GM12892 (cell line): ENCODE measurements at regions not wholly inside any gene's neighbourhood (a gene's known extent, or its start where the extent isn't known, plus 50 kb on each side); places are given as distances from the start of the nearest gene placed in this dataset.
"Not testable (repeated sequence)": the region's sequence is repeated elsewhere in the genome, so short reads cannot be mapped to it uniquely, and the experiment has no call there.

Source experiments
- DNase-seq: peaks from one replicate; pipeline ENCODE4 v3.0.0; 2011; ENCODE audit not compliant: insufficient read length
- FAIRE-seq: peaks from 2 replicates; lab custom pipeline; 2011; peaks lifted over from hg19 to GRCh38; lab: Jason Lieb, UNC
- POLR2A ChIP-seq: IDR thresholded peaks from 2 replicates; pipeline ENCODE4 v1.6.1; 2011; ENCODE audit warnings: low read depth, low read length, control low read depth
- POLR2AphosphoS5 ChIP-seq: IDR thresholded peaks from 2 replicates; pipeline ENCODE4 v1.6.1; 2011; ENCODE audit warnings: low read depth, low read length, control low read depth
- TAF1 ChIP-seq: IDR thresholded peaks from 2 replicates; pipeline ENCODE4 v1.6.1; 2011; ENCODE audit warnings: low read depth, mild to moderate bottlenecking, control low read depth, low read length, borderline replicate concordance

DNA sequence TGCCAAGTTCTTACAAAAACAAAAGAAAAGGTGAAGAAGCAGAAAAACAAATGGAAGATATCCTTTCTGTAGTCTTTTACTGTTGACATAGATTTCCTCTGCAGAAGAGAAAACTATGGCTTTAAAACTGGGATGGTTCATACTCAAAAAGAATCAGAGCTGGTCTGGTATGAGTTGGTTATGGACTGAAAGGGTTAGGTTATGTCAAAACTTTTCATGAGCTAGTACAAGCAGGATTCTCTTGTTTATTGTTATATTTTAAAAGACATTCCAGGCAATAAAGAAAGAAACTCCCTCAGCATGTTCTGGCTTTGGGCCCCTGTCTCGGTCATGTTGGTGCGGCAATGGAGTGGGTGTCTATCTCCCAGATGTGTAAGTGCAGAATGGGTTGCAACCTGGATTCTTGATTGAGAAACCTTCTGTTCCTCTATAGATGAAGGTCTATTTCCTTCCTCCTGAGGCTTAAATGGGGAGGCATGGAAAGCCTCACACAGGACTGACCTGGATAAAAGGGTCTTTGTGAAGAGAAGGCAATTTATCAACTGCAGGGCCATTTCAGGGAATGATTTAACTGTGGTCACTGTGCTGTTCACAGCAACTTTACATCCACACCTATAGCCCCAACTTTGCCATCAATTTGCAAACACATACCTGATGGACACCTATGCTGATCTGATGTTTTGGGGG lies 209.6 kb upstream of the TNC start:
- FAIRE-seq (no peak), DNase-seq (no peak)
- TF ChIP-seq POLR2A (no peak), TAF1 (no peak), POLR2AphosphoS5 (no peak)

DNA sequence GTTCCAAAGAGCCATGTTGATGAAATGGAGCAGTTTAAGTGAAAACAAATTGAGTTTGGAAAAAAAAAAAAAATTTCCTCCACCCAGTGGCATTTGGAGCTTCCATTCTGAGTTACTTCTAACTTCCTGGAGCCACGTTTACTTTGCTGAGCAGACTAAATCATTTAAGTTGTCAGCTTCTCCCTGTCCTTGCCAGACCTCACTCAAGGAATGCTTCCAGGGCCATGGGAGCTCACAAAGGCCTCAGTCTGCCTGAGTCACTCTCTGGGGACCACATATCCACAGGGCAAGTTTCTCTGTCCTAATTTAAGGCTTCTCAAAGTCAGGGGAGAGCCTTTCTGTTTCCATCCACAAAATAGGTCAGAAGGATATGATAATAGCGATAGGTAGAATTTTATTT lies 210.3 kb upstream of the TNC start:
- TF ChIP-seq POLR2AphosphoS5 (no peak), POLR2A (no peak), TAF1 (no peak)
- FAIRE-seq (no peak), DNase-seq (no peak)

DNA sequence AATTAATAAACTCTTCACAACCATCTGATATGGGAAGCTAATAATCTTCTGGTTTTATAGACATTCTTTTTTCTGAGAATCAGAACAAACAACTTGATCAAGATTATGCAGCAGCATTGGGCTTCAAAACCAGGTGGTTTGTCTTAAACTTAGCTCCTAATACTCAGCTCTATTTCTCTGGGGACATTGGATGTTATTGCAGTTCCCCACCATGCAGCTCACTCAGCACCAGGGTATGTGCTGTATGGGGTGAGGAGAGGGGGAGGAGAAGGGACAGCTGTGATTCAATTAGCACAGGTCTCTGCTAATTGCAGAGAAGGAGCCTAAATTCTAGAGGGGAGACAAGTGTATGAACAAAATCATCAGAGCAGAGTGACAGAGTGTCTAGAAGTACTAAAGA lies 210.7 kb upstream of the TNC start:
- FAIRE-seq, result no peak
- no peak for TF ChIP-seq POLR2A
- TF ChIP-seq POLR2AphosphoS5, result no peak
- TF ChIP-seq TAF1, result no peak
- DNase-seq, result no peak

DNA sequence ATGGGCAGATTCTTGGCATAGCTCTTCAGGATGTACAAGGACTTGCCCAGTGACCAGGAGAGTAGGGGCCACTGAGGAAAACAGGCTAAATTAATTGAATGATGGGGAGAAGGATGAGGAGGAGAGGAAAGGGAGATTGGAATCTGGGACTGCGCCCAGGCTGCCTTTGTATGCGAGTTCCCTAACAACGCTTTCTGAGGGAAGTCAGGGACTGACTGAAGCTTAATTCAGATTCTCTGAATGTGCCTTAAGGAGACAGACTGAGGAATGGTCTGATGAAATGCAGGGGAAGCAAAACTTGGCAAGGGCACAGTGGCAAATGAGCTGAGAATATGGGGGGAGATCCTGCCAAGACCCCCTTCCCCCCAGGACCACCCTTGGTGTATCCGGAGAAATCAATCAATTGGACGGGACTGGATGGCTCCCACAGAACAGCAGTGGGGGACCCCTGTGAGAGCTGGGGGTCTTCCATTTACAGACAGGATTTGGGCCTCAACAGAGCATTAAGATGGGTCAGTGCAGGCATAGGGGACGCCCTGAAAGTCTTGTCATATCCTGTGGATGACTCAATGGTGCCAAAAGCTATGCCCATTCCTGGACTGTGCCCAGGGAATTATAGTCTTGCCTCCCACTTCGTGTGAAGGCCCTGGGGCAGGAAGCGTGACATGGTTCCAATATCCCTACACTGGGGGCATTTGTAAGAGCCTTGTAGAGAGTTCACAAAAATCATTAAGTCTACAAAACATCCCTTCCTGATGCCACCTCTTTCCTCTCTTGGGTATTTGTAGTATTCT lies 215.5 kb upstream of the TNC start:
- TF ChIP-seq POLR2AphosphoS5 (no peak), POLR2A (no peak), TAF1 (no peak)
- FAIRE-seq (no peak), DNase-seq (no peak)

DNA sequence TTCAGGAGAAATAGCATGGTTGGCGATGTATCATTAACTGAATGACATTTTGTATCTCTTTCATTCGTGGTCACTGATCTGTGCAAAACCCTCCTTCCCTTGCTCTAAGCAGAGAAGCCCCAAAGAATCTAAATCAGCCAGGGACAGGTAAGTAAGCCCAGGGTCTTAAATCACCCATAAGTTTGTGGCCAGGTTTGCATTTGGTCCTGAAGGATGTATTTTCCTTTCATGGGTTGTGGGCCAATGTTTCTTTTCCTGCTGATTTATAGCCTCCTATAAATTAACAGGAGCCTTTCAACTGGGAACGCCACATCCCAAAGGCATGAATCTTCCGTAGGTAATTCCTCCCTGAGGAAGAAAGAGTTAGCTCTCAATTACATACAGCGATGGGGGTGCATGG lies 217.5 kb upstream of the TNC start:
- no peak for TF ChIP-seq POLR2A
- DNase-seq (no peak), FAIRE-seq (no peak)

DNA sequence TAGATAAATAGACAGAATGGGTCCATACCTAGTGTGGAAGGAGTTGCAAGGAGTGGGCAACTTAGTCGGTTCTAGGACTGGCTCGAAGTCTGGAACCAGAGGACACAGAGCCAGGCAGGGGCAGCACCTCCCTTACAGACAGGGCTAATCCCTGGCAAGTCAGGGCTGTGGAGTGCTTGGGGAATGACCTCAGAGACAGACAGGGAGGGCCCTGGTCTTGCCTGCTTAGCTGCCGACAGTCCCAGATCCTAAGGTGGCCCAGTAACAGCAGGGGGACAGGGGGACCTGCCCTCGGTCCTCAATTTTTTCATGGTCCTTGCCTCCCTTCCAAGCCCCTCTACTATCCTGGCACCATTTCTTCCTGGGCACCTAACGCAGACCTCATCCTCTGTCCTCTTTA lies 222.4 kb upstream of the TNC start:
- DNase-seq (no peak), FAIRE-seq (no peak)
- TF ChIP-seq TAF1, result no peak
- TF ChIP-seq POLR2AphosphoS5, result no peak
- TF ChIP-seq POLR2A, result no peak

DNA sequence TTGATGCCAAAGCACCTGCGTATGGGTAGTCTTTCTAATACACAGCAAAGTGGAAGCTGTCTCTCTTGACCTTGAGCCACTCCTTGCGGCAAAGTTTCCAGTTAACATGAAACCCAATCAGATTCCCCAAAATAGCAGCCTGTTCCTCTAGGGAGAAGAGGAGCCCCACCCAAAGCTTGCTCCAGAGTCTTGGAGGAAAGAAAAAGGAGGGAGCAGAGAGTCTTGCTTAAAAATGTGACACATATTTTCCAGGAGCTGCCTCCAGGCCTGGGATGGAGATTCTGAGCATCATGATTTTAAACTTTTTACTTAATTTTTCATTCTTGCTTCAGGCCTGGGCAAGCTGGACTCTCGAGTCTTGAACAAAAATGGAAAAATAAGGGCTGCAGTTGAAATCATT lies 223.5 kb upstream of the TNC start:
- DNase-seq, result no peak
- FAIRE-seq, result no peak
- TF ChIP-seq POLR2A (no peak), POLR2AphosphoS5 (no peak), TAF1 (no peak)

DNA sequence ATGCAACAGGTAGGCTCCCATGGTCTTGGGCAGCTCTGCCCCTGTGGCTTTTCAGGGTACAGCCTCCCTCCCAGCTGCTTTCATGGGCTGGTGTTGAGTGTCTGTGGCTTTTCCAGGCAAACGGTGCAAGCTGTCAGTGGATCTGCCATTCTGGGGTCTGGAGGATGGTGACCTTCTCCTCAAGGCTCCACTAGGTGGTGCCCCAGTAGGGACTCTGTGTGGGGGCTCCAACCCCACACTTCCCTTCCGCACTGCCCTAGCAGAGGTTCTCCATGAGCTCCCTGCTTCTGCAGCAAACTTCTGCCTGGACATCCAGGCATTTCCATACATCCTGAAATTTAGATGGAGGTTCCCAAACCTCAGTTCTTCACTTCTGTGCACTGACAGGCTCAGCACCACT lies 229.8 kb upstream of the TNC start:
- not testable (repeated sequence) for DNase-seq, FAIRE-seq

DNA sequence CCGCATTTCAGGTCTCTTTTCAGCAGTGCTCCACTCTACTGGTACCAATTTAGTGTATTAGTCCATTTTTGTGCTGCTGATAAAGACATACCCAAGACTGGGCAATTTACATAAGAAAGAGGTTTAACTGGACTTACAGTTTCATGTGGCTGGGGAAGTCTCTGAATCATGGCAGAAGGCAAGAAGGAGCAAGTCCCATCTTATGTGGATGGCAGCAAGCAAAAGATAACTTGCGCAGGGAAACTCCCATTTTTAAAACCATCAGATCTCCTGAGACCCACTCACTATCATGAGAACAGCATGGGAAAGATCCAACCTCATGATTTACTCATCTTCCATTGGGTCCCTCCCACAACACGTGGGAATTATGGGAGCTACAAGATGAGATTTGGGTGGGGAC lies 231.0 kb upstream of the TNC start:
- DNase-seq, FAIRE-seq: not testable (repeated sequence)

DNA sequence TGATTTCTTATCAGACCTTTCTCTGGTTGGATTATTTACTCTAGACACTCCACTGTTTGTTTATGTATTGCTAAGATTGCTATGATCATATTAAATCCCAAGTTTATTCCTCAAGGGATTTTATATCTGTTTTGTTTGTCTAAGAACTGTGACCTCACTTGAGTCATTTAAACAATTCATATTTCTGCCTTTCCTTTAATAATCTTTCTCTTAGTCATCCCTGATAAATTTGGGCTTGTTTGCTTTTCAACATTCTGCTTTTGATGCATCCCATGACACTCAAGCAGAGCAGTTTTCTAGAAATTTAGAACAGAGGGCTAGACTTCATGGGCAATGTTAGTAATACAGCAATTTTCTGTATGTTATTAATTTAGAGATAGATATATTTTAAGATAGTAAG lies 231.6 kb upstream of the TNC start:
- FAIRE-seq (no peak), DNase-seq (no peak)
- TF ChIP-seq TAF1 (no peak), POLR2A (no peak), POLR2AphosphoS5 (no peak)

DNA sequence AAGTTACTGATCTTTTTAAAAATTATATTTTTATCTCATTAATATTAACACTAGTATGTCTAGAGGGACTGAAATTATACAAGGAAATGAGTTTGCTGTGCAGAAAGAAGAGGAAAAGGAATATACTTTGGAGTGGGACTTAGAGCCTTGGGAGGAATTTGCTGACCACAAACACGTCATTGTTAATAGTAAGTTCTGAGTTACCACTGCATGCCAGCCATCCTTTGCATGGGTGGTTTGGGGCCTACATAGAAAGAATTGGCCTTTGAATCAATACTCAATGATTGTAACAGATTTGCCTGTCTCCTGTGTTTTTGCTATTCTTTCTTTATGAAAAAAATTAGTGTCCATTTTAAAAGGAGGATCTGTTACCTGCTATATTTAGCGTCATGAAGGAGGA lies 232.6 kb upstream of the TNC start:
- TF ChIP-seq POLR2A (no peak), TAF1 (no peak), POLR2AphosphoS5 (no peak)
- FAIRE-seq (no peak), DNase-seq (no peak)

DNA sequence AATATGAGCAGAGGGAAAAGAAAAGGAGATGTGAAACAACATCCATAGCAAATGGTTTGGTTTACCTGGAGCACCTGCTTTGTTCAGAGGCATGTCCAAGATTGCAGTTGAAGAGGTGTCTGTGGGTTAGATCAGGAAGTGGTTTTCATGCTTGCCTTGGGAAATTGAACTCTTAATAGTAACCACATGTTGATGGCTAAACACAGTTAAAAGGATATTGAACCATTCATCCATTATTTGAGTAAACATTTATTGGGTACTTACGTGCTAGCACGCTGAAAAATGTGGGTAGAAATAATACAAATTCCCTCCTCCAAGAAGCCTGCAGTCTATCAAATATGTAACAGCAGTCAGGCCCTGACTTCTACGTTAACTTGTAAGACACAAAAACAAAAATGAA lies 235.7 kb upstream of the TNC start:
- TF ChIP-seq POLR2AphosphoS5, result no peak
- TF ChIP-seq TAF1, result no peak
- DNase-seq, result no peak
- no peak for FAIRE-seq

DNA sequence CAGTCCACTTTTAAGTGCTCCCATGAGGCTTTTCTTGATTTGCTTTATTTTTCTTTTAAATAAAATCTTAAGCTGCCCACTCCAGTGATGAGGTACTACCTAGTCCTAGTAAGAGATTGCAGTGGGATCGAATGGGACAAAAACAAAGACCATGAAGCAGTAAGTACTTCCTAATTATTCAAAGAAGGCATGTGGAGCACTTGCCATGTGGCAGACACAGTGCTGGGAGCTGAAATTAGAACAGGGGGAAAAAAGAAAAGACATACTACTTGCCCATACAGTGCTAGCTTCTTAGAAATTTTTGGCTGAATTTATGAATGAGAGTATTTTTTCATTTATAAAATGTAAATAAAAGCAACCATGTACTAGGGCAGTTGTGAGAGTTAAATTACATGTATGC lies 239.9 kb upstream of the TNC start:
- TF ChIP-seq POLR2A, result no peak
- no peak for FAIRE-seq
- DNase-seq, result no peak
